ENCODE measurements at regions not wholly inside any gene's neighbourhood (a gene's known extent, or its start where the extent isn't known, plus 50 kb on each side); places are given as distances from the start of the nearest gene placed in this dataset.

DNA sequence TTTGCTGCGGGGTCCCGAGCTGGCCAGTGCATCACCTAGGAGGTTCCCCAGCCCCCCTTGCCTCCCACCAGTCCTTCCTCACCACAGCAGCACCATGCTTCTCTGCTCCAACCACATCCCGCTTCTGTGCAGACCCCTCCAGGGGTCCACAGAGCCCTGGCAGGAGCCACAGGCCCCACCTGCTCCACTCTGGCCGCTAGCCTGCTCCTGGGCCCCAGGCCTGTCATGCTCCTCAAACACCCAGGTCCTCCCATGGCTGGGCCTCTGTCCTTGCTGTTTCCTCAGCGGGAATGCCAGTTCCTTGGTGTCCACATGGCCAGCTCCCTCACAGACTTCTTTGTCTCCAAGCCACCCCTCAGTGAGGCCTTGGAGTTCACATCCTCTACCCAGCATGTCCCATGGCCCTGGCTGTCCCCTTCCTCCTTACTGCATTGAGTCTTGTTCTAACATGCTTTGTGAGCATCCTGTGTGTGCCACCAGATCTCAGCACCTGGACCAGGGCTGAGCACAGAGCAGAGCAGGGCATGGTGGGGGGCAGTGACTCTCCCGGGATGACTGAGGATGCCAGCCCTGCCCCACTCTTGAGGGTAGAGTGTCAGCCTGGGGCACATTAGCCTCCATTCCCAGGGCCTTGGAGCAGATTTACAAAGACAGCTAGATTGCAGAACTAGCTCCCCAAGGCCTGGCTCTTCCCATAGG, 201.0 kb upstream of the HS6ST1 start:
- TF ChIP-seq EZH2 (IDR thresholded peaks at IDR 0.05; ENCODE audit: low read length) = no peak
- TF ChIP-seq, protein P1, sequence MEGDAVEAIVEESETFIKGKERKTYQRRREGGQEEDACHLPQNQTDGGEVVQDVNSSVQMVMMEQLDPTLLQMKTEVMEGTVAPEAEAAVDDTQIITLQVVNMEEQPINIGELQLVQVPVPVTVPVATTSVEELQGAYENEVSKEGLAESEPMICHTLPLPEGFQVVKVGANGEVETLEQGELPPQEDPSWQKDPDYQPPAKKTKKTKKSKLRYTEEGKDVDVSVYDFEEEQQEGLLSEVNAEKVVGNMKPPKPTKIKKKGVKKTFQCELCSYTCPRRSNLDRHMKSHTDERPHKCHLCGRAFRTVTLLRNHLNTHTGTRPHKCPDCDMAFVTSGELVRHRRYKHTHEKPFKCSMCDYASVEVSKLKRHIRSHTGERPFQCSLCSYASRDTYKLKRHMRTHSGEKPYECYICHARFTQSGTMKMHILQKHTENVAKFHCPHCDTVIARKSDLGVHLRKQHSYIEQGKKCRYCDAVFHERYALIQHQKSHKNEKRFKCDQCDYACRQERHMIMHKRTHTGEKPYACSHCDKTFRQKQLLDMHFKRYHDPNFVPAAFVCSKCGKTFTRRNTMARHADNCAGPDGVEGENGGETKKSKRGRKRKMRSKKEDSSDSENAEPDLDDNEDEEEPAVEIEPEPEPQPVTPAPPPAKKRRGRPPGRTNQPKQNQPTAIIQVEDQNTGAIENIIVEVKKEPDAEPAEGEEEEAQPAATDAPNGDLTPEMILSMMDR (optimal IDR thresholded peaks at IDR 0.05 in 1 of 3, IDR thresholded peaks at IDR 0.05 in 1 of 3, conservative IDR thresholded peaks at IDR 0.05 in 1 of 3; ENCODE audit: extremely low read depth in 1 of 3, insufficient read depth in 2 of 3, low read length in 3 of 3) = no peak
